ENCODE measurements at regions not wholly inside any gene's neighbourhood (a gene's known extent, or its start where the extent isn't known, plus 50 kb on each side); places are given as distances from the start of the nearest gene placed in this dataset.

- TF ChIP-seq RELB (IDR thresholded peaks at IDR 0.05; ENCODE audit: low read depth) (no peak), PAX8 (IDR thresholded peaks at IDR 0.05) (no peak), SRF (IDR thresholded peaks at IDR 0.05; ENCODE audit: low read depth in 2 of 2, low read length in 2 of 2) (no peak), JUND (IDR thresholded peaks at IDR 0.05; ENCODE audit: low read depth, low read length) (no peak), EP300 (IDR thresholded peaks at IDR 0.05; ENCODE audit: borderline replicate concordance in 1 of 2, control insufficient read depth in 1 of 2, low read depth in 2 of 2, low read length in 2 of 2) (no peak), STAT1 (conservative IDR thresholded peaks at IDR 0.05) (no peak), ZNF217 (IDR thresholded peaks at IDR 0.05) (no peak), CTCF (IDR thresholded peaks at IDR 0.05 in 2 of 3, conservative IDR thresholded peaks at IDR 0.05 in 1 of 3; ENCODE audit: control insufficient read depth in 2 of 3, extremely low read depth in 1 of 3, insufficient read depth in 1 of 3, low read depth in 3 of 3, low read length in 3 of 3) (no peak), SMARCA5 (IDR thresholded peaks at IDR 0.05) (no peak), SIX5 (IDR thresholded peaks at IDR 0.05; ENCODE audit: low read depth, low read length, severe bottlenecking) (no peak), ETV6 (conservative IDR thresholded peaks at IDR 0.05 in 1 of 2, IDR thresholded peaks at IDR 0.05 in 1 of 2; ENCODE audit: borderline replicate concordance in 1 of 2, low read depth in 1 of 2) (no peak), TAF1 (IDR thresholded peaks at IDR 0.05; ENCODE audit: borderline replicate concordance, low read depth, low read length) (no peak)
Measured at GRCh38 chr16:59355704-59356103, 621.6 kb upstream of the GOT2 start.
